Trophoblast cell (in vitro differentiated cells and primary cell): ENCODE measurements at regions not wholly inside any gene's neighbourhood (a gene's known extent, or its start where the extent isn't known, plus 50 kb on each side); places are given as distances from the start of the nearest gene placed in this dataset.
"Not testable (repeated sequence)": the region's sequence is repeated elsewhere in the genome, so short reads cannot be mapped to it uniquely, and the experiment has no call there.

ENCODE experiments used
- DNase-seq, 2 donors: peaks; one replicate each; pipeline ENCODE4 v3.0.0-alpha.2; 2016
- H2AFZ ChIP-seq: 2 replicates; pipeline ENCODE4 v1.6.1; 2013; ENCODE audit warnings: low read length, moderate library complexity, mild to moderate bottlenecking; ENCODE audit not compliant: insufficient read depth, poor library complexity
- H2AK5ac ChIP-seq: 2 replicates; pipeline ENCODE4 v1.6.1; 2013; ENCODE audit warnings: mild to moderate bottlenecking, low read length
- H2BK120ac ChIP-seq: 2 replicates; pipeline ENCODE4 v1.6.1; 2013; ENCODE audit warnings: low read length, mild to moderate bottlenecking, moderate library complexity; ENCODE audit not compliant: insufficient read depth, poor library complexity
- H2BK12ac ChIP-seq: 2 replicates; pipeline ENCODE4 v1.6.1; 2013; ENCODE audit warnings: mild to moderate bottlenecking, low read length, moderate library complexity
- H2BK5ac ChIP-seq: 2 replicates; pipeline ENCODE4 v1.6.1; 2013; ENCODE audit warnings: low read length, low read depth, moderate library complexity, mild to moderate bottlenecking; ENCODE audit not compliant: poor library complexity
- H3K14ac ChIP-seq: 2 replicates; pipeline ENCODE4 v1.6.1; 2013; ENCODE audit warnings: mild to moderate bottlenecking, low read length
- H3K18ac ChIP-seq: 2 replicates; pipeline ENCODE4 v1.6.1; 2013; ENCODE audit warnings: mild to moderate bottlenecking, low read length
- H3K23ac ChIP-seq: 2 replicates; pipeline ENCODE4 v1.6.1; 2013; ENCODE audit warnings: low read length
- H3K27ac ChIP-seq: 2 replicates; pipeline ENCODE4 v1.5.1; 2013; ENCODE audit warnings: low read depth, mild to moderate bottlenecking, inconsistent platforms, low read length, moderate library complexity
- H3K27me3 ChIP-seq: 2 replicates; pipeline ENCODE4 v1.6.1; 2013; ENCODE audit warnings: inconsistent platforms, mild to moderate bottlenecking, low read length, moderate library complexity; ENCODE audit not compliant: insufficient read depth
- H3K36me3 ChIP-seq, 2 experiments: 1 replicate in 1 of 2; 2 replicates in 1 of 2; pipeline ENCODE4 v1.6.1; 2013; ENCODE audit warnings: low read length in 2 of 2, mild to moderate bottlenecking in 2 of 2, moderate library complexity in 1 of 2; ENCODE audit not compliant: insufficient read depth in 2 of 2, control insufficient read depth in 1 of 2
- H3K4ac ChIP-seq: 2 replicates; pipeline ENCODE4 v1.6.1; 2013; ENCODE audit warnings: low read depth, mild to moderate bottlenecking, low read length, moderate library complexity
- H3K4me1 ChIP-seq, 2 experiments: 1 replicate in 1 of 2; 2 replicates in 1 of 2; pipeline ENCODE4 v1.6.1; 2013; ENCODE audit warnings: low read length in 2 of 2, mild to moderate bottlenecking in 2 of 2, moderate library complexity in 1 of 2; ENCODE audit not compliant: insufficient read depth in 2 of 2, control insufficient read depth in 1 of 2
- H3K4me2 ChIP-seq: 2 replicates; pipeline ENCODE4 v1.6.1; 2013; ENCODE audit warnings: inconsistent platforms, mild to moderate bottlenecking, low read length, moderate library complexity
- H3K4me3 ChIP-seq: 2 replicates; pipeline ENCODE4 v1.5.1; 2013; ENCODE audit warnings: mild to moderate bottlenecking, low read depth, low read length, inconsistent platforms
- H3K79me1 ChIP-seq: one replicate; pipeline ENCODE4 v1.6.1; 2013; ENCODE audit warnings: low read length
- H3K79me2 ChIP-seq: 2 replicates; pipeline ENCODE4 v1.6.1; 2013; ENCODE audit warnings: low read length, mild to moderate bottlenecking; ENCODE audit not compliant: control insufficient read depth, insufficient read depth, poor library complexity
- H3K9ac ChIP-seq: 2 replicates; pipeline ENCODE4 v1.6.1; 2013; ENCODE audit warnings: mild to moderate bottlenecking, low read length
- H3K9me3 ChIP-seq: 2 replicates; pipeline ENCODE4 v1.6.1; 2013; ENCODE audit warnings: low read depth, mild to moderate bottlenecking, control low read depth, inconsistent platforms, low read length; ENCODE audit not compliant: insufficient read depth
- H4K12ac ChIP-seq: 2 replicates; pipeline ENCODE4 v1.6.1; 2013; ENCODE audit warnings: low read depth, mild to moderate bottlenecking, low read length, moderate library complexity
- H4K8ac ChIP-seq: 2 replicates; pipeline ENCODE4 v1.6.1; 2013; ENCODE audit warnings: low read depth, mild to moderate bottlenecking, low read length, moderate library complexity
- H4K91ac ChIP-seq: one replicate; pipeline ENCODE4 v1.6.1; 2013; ENCODE audit warnings: low read depth, mild to moderate bottlenecking, low read length, moderate library complexity
- WGBS: extraction: QIAGEN DNeasy Blood & Tissue Kit; methylation state at CpG from one replicate; pipeline ENCODE4 v1.1.7; 2013; ENCODE audit warnings: missing lambda C conversion rate; ENCODE audit not compliant: insufficient read length, insufficient coverage; ENCODE audit errors: extremely low coverage; 5-methylcytosine and 5-hydroxymethylcytosine counted together

GRCh38 chr2:76173206-76173605 lies 462.5 kb upstream of the GCFC2 start:
- H3K9ac ChIP-seq, H3K23ac ChIP-seq, H4K8ac ChIP-seq, H3K79me1 ChIP-seq, H3K4me2 ChIP-seq, H2BK120ac ChIP-seq, H3K27me3 ChIP-seq, H2BK12ac ChIP-seq, H3K4me3 ChIP-seq, H3K4me1 ChIP-seq, DNase-seq, H3K18ac ChIP-seq, H2BK5ac ChIP-seq, H3K14ac ChIP-seq, H4K91ac ChIP-seq, H3K9me3 ChIP-seq, H4K12ac ChIP-seq, H3K36me3 ChIP-seq, H3K4ac ChIP-seq, H3K79me2 ChIP-seq, H2AK5ac ChIP-seq, H3K27ac ChIP-seq, H2AFZ ChIP-seq: not testable (repeated sequence)
- WGBS: no CpG with 5 or more reads among the region's 1 CpG

- not testable (repeated sequence) for H3K4me1 ChIP-seq, H3K4me3 ChIP-seq, H2BK120ac ChIP-seq, H3K27ac ChIP-seq, H3K79me1 ChIP-seq, H4K12ac ChIP-seq, H2AK5ac ChIP-seq, H3K14ac ChIP-seq, H3K36me3 ChIP-seq, H4K91ac ChIP-seq, DNase-seq, H3K4me2 ChIP-seq, H2BK5ac ChIP-seq, H3K79me2 ChIP-seq, H3K18ac ChIP-seq, H3K9me3 ChIP-seq, H3K23ac ChIP-seq, H3K4ac ChIP-seq, H4K8ac ChIP-seq, H3K27me3 ChIP-seq, H2AFZ ChIP-seq, H2BK12ac ChIP-seq, H3K9ac ChIP-seq
Observed at GRCh38 chr2:76172154-76172595, 461.5 kb upstream of the GCFC2 start.

- Histone ChIP-seq H2BK120ac (no peak overlapping the region), H3K9ac (no peak overlapping the region)
Observed at GRCh38 chr2:76170856-76171255, 460.1 kb upstream of the GCFC2 start.

GRCh38 chr2:76170009-76170384 lies 459.3 kb upstream of the GCFC2 start:
- Histone ChIP-seq H2BK120ac (no peak overlapping the region), H4K8ac (no peak overlapping the region), H4K12ac (no peak overlapping the region), H3K9me3 (no peaks in the 10 kb centered on the region), H2AFZ (no peak overlapping the region), H3K9ac (no peak overlapping the region), H3K27ac (no peak overlapping the region), H3K36me3 (no peaks in the 10 kb centered on the region), H3K18ac (no peak overlapping the region), H4K91ac (no peak overlapping the region), H2BK5ac (no peak overlapping the region), H3K4me1 (no peaks in the 10 kb centered on the region), H2AK5ac (no peak overlapping the region), H3K79me2 (no peaks in the 10 kb centered on the region), H3K79me1 (no peaks in the 10 kb centered on the region), H3K14ac (no peak overlapping the region), H3K27me3 (no peaks in the 10 kb centered on the region), H3K4me2 (no peak overlapping the region), H3K4me3 (no peak overlapping the region), H2BK12ac (no peak overlapping the region), H3K23ac (no peak overlapping the region), H3K4ac (no peak overlapping the region)
- DNase-seq: no peak
- WGBS: no CpG with 5 or more reads among the region's 1 CpG

More at GRCh38 chr2:76170856-76171255, 460.1 kb upstream of the GCFC2 start:
- WGBS: no CpG with 5 or more reads among the region's 2 CpGs
- Histone ChIP-seq H3K4ac (no peak overlapping the region), H2BK12ac (no peak overlapping the region), H3K4me1 (no peaks in the 10 kb centered on the region), H3K4me2 (no peak overlapping the region), H2AFZ (no peak overlapping the region), H3K18ac (no peak overlapping the region), H3K23ac (no peak overlapping the region), H2BK5ac (no peak overlapping the region), H4K91ac (no peak overlapping the region), H4K8ac (no peak overlapping the region), H3K79me1 (no peaks in the 10 kb centered on the region), H2AK5ac (no peak overlapping the region), H3K79me2 (no peaks in the 10 kb centered on the region), H3K4me3 (no peak overlapping the region), H3K27me3 (no peaks in the 10 kb centered on the region), H3K9me3 (no peaks in the 10 kb centered on the region), H4K12ac (no peak overlapping the region), H3K36me3 (no peaks in the 10 kb centered on the region), H3K14ac (no peak overlapping the region), H3K27ac (no peak overlapping the region)
- no peak for DNase-seq
